CD4-positive, alpha-beta T cell treated with Interleukin-17A for 4 hours (primary cell): ENCODE measurements at regions not wholly inside any gene's neighbourhood (a gene's known extent, or its start where the extent isn't known, plus 50 kb on each side); places are given as distances from the start of the nearest gene placed in this dataset.

Source experiments
- DNase-seq: peaks from one replicate; pipeline ENCODE4 v3.0.0-alpha.2; 2020; ENCODE audit warnings: mixed read lengths

GRCh38 chr22:27614006-27614649 is 187.4 kb downstream of the MN1 start:
- no peak for DNase-seq

DNA sequence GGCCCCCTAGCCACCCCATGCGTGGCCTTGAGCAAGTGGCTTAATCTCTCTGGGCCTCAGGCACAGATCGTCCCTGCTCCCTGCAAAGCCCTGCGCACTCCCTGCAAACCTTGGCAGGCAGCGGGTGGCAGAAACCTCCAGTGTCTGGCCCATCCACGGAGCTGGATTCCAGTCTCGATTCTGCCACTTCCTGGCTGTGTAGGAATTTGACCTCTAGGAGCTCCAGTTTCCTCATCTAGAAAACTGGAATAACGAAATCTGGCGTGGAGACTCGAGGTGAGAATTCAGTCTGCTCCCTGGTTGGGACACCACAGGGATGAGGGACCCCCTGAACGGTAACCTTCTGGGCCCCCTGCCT is 186.9 kb downstream of the MN1 start:
- DNase-seq, result no peak

GRCh38 chr22:27615408-27615807 is 186.1 kb downstream of the MN1 start:
- no peak for DNase-seq

DNA sequence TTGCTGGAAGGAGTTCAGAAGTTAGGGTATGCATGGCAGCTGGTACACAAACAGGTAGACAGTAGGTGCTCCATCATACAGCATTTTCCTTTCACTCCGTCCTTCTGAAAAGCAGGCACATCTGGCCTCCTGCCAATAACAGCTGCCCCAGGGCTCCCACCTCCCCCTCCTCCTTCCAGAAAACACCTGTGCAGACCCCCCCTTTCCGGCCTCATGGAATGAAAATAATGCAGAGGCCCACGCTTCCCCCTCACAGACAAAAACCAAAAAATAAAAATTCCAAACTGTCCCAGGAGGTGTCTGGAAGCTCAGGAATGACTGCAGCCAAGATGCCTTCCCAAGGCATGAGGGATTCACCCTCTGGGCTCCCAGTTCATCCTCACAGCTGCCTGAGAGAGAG is 185.5 kb downstream of the MN1 start:
- no peak for DNase-seq

DNA sequence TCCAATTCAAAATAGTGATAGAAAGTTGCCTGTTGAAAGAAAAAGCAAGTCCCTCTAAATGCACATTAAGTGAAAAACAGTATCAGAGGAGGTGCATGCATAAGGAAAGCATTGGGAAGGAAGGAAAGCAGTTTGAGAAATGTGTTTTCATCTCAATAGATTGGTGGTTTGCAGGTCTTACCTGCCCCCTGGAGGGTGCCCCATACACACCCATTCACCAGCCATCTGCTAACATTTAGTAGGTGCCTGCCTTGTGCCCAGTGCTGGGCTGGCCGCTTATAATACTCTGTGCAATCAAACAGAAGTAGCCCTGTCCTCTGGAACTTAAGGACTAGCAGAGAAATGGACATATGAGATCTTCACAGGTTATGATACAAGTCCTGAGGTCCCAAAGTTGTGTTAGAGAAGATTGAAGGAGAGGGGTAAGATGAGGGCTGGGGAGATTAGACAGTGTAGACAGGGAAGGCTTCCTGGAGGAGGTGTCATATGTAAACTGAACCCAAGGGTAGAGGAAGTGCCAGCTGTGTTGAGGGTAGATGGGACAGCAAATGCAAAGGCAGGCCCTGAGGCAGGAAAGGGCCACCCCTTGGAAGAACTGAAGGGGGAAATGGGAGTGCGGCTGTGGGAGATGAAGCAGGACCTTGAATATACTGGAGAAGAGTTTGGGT is 184.2 kb downstream of the MN1 start:
- no peak for DNase-seq

DNA sequence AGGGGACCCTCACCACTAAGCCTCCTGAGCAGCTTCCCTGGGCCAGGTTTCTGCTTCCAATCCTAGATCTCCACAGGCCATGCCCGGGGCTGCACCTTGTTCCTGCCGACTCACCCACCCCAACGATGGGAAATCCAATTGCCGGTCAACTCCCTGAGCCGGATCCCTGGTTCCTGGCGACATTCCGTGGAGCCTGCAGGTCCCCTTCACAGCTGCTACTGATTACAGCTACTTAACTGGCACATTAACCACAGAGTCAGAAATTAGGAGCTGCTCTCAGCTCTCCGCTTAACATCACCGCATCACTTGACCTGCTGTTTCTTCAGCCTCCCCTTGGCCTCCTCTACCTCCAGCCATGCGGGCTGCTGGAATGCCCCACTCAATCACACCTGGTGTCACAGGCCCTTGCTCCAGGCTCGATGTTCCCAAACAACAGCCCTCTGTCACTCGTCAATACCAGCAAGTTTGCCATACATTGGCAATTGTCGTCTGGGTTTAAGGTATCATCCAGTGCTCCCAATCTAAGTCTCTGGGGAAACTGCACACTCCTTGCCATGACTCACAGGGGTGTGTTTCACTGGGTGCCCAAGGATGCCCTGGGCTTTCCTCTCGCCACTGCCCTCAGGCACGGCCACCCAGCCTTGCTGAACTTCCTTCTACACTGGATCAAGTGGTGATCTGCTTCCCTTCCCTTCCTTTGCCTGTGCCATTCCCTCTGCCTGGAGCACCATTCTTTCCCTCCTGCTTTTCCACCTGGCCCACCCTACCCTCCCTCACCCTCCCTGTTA is 181.0 kb downstream of the MN1 start:
- DNase-seq, result no peak

DNA sequence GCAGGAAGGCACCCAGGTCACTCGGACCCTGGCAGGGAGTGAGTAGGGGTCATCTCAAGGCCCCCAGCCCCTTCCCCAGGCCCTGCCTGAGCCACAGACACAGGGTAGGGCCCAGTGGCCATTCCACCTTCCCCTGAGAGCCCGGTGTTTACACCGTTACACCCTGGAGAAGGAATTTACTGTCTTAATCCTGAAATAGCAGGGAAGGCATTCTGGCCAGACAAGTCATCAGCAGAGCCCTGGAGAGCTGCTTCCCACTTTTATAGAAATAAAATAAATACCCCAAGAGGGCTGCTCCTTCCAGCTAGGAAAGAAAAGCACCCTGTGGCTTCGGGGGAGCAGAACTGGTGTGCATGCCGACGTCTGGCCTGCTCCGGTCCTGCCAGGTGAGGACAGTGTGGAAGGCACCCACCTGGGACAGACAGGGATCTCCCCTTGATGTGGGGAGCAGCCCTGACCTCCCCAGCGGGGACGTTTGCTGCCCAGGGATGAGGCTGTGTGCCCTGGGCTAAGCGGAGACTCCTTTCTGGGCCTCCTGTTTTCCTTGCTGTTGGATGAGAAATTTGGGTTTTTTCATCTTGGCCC is 180.0 kb downstream of the MN1 start:
- DNase-seq, result no peak

DNA sequence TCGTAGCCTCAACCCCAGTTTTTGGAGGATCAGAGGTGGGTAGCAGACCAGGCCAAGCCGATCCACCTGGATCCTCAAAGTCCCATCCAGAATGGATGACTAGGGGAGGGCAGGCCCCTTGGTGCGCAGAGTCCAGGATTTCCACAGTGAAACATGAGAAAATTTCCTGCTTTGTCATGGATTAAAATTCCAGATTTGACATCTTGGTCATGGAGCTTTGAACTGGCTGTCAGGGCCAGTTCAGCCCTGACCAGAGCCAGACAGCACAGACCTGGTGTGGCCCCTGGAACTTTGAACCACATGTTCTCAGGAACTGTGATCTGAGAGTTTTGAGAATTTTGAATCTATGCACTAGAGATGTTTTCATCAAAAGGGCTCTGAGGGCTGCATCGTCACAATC is 177.5 kb downstream of the MN1 start:
- no peak for DNase-seq

DNA sequence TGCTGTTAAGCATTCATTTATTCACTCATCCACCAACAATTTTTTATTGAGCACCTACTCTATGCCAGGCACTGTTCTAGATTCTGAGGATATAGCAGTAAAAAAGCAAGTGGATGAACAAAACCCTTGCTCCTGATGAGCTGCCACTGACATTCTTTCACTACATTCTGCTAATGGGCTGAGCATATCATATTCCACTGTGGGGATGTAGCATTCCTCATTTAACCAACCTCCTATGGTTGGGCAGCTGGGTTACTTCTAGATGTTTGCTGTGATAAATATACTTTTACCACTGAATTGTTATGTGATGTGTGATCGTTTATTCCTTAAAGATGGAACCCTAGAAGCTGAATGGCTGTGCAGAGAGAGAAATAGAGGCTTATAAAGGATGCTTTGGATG is 176.9 kb downstream of the MN1 start:
- no peak for DNase-seq

- DNase-seq, result no peak
Measured at GRCh38 chr22:27625769-27626674, 175.5 kb downstream of the MN1 start.

- DNase-seq, result no peak
Measured at GRCh38 chr22:27626675-27627443, 174.7 kb downstream of the MN1 start.

DNA sequence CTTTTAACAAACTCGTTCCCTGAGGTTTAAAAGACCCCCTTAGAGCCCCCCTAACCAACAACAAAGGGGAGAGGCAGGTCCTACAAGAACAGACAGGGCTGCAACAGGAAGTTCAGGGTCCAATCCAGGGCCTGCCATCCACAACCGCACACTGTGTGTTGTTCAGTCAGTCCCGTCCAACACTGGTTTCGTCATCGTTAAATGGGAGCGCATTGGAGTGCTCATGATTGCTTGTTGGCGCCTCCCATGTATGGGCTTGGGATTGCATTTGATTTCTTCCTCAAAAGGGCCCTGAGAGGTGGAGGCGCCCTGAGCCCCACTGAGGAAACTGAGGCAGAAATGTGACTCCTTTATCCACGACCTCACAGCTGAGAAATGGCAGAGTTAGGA is 174.1 kb downstream of the MN1 start:
- DNase-seq, result no peak

- DNase-seq, result no peak
Measured at GRCh38 chr22:27627901-27628300, 173.7 kb downstream of the MN1 start.

DNA sequence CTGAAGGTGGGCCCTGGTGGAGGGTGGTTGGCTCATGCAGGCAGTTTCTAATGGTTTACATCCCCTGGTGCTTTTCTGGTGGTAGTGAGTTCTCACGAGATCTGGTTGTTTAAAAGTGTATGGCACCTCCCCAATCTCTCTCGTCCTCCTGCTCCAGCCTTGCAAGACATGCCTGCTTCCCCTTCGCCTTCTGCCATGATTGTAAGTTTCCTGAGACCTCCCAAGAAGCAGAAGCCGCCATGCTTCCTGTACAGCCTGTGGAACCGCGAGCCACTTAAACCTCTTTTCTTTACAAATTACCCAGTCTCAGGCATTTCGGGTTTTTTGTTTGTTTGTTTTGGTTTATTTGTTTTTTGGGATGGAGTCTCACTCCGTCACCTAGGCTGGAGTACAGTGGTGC is 173.2 kb downstream of the MN1 start:
- no peak for DNase-seq

DNA sequence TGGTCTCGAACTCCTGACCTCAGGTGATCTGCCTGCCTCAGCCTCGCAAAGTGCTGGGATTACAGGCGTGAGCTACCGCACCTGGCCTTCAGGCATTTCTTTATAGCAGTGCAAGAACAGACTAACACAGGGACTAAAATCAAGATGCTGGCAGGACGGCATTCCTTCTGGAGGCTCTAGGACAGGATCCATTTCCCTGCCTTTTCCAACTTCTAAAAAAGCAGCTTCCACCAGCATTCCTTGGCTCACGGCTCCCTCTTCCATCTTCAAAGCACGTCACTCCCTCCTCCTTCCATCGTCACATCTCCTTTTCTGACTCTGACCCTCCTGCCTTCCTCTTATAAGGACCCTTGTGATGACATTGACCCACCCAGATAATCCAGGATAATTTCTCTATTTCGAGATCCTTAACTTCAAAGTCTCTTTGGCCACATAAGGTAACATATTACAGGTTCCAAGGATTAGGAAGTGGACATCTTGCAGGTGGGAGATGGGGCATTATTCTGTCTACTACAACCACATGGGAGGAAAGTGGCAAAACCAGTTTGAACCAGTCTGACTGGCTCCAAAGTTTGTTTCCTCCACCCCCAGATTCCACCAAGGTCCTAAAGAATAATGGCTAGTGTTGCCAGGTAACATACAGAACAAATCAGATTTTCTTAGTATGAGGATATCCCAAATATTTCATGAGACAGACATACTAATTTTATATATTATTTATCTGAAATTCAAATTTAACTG is 172.5 kb downstream of the MN1 start:
- DNase-seq, result no peak

- no peak for DNase-seq
Measured at GRCh38 chr22:27629908-27630673, 171.5 kb downstream of the MN1 start.

GRCh38 chr22:27630754-27631153 is 170.8 kb downstream of the MN1 start:
- no peak for DNase-seq

- no peak for DNase-seq
Measured at GRCh38 chr22:27631641-27632040, 169.9 kb downstream of the MN1 start.

DNA sequence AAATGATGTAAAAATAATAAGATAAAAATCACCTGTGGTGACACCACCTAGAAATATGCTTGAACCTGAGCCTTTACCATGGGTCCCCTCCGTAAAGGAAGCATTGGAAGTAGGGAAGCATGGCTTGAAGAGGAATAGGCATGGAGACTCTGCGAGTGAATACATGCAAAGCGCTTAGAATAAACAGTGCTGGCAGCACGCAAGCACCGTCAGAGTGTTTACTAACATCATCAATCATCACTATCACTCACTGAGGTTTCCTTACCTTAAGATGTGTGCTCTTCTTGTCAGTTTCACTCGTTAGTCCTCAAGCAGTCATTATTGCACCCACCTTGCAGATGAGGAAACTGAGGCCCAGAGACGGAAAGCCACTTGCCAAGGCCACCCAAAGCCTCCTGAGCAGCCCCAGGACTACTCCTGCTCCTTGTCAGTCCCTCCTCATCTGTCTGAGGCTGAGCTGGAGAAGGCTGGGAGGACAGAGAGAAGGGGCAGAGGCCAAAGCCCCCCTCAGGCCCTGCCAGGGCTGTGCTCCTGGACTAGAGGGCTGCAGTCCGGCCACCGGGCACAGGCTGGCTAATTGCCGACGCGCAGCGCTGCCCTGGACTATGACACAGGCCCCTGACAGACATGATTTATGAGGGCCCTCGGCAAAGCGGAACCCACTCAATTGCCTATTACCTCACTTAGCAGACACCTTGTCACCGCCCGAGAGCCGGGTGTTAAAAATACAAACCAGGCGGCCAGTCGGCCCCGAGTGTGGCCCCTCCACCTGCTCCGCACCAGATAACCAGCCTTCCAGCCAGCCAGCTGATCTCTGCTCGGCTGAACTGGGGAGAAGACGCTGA is 168.9 kb downstream of the MN1 start:
- DNase-seq, result no peak
